GM18507 (cell line): ENCODE measurements at regions not wholly inside any gene's neighbourhood (a gene's known extent, or its start where the extent isn't known, plus 50 kb on each side); places are given as distances from the start of the nearest gene placed in this dataset.
"Not testable (repeated sequence)": the region's sequence is repeated elsewhere in the genome, so short reads cannot be mapped to it uniquely, and the experiment has no call there.

Experiments used
- DNase-seq: peaks from one replicate; pipeline ENCODE4 v3.0.0; 2011; ENCODE audit warnings: low read depth; ENCODE audit not compliant: insufficient read length; ENCODE audit errors: extremely low spot score
- FAIRE-seq: peaks from 2 replicates; lab custom pipeline; 2011; peaks lifted over from hg19 to GRCh38; lab: Jason Lieb, UNC

- FAIRE-seq (no peak), DNase-seq (no peak)
Observed at GRCh38 chr15:47877836-47878235, 160.5 kb downstream of the SEMA6D start.

- DNase-seq (no peak), FAIRE-seq (no peak)
Observed at GRCh38 chr15:47885920-47886319, 168.6 kb downstream of the SEMA6D start.

GRCh38 chr15:47887241-47887800, 170.0 kb downstream of the SEMA6D start:
- FAIRE-seq: no peak
- no peak for DNase-seq

GRCh38 chr15:47888385-47889100, 171.2 kb downstream of the SEMA6D start:
- DNase-seq: no peak
- FAIRE-seq: no peak

- no peak for FAIRE-seq
Observed at GRCh38 chr15:47890397-47891150, 173.3 kb downstream of the SEMA6D start.

GRCh38 chr15:47897525-47897924, 180.2 kb downstream of the SEMA6D start:
- DNase-seq (no peak), FAIRE-seq (no peak)

More at GRCh38 chr15:47890397-47891150, 173.3 kb downstream of the SEMA6D start:
- DNase-seq: no peak

GRCh38 chr15:47900751-47901150, 183.4 kb downstream of the SEMA6D start:
- FAIRE-seq (no peak), DNase-seq (no peak)

GRCh38 chr15:47903368-47903767, 186.1 kb downstream of the SEMA6D start:
- DNase-seq (no peak), FAIRE-seq (no peak)

- FAIRE-seq (no peak), DNase-seq (no peak)
Observed at GRCh38 chr15:47908486-47908885, 191.2 kb downstream of the SEMA6D start.

GRCh38 chr15:47908950-47909670, 191.8 kb downstream of the SEMA6D start:
- DNase-seq (no peak), FAIRE-seq (no peak)

- not testable (repeated sequence) for FAIRE-seq
Observed at GRCh38 chr15:47912910-47913309, 195.6 kb downstream of the SEMA6D start.

GRCh38 chr15:47917881-47918280, 200.6 kb downstream of the SEMA6D start:
- DNase-seq (no peak), FAIRE-seq (no peak)

More at GRCh38 chr15:47912910-47913309, 195.6 kb downstream of the SEMA6D start:
- DNase-seq: not testable (repeated sequence)

- FAIRE-seq: no peak
- no peak for DNase-seq
Observed at GRCh38 chr15:47918877-47919276, 201.6 kb downstream of the SEMA6D start.

- FAIRE-seq (no peak), DNase-seq (no peak)
Observed at GRCh38 chr15:47924381-47924780, 196.4 kb upstream of the SLC24A5 start.

- FAIRE-seq (no peak), DNase-seq (no peak)
Observed at GRCh38 chr15:47929138-47929803, 191.5 kb upstream of the SLC24A5 start.

- DNase-seq (no peak), FAIRE-seq (no peak)
Observed at GRCh38 chr15:47932261-47932660, 188.5 kb upstream of the SLC24A5 start.

GRCh38 chr15:47932951-47933641, 187.7 kb upstream of the SLC24A5 start:
- no peak for FAIRE-seq
- no peak for DNase-seq

- DNase-seq (no peak), FAIRE-seq (no peak)
Observed at GRCh38 chr15:47933865-47934264, 186.9 kb upstream of the SLC24A5 start.

GRCh38 chr15:47934342-47934741, 186.4 kb upstream of the SLC24A5 start:
- FAIRE-seq: no peak
- DNase-seq: no peak
